NCI-H128 (cell line): ENCODE measurements at regions not wholly inside any gene's neighbourhood (a gene's known extent, or its start where the extent isn't known, plus 50 kb on each side); places are given as distances from the start of the nearest gene placed in this dataset.
"Not testable (repeated sequence)": the region's sequence is repeated elsewhere in the genome, so short reads cannot be mapped to it uniquely, and the experiment has no call there.

Source experiments
- DNase-seq: peaks from one replicate; lab custom pipeline; 2025; ENCODE audit not compliant: unreplicated experiment; lab: John Stamatoyannopoulos, UW

- no peak for DNase-seq
These were observed 436.4 kb upstream of the KCNMB2 start for GRCh38 chr3:178099862-178100261.

GRCh38 chr3:178100908-178101307 lies 435.3 kb upstream of the KCNMB2 start:
- no peak for DNase-seq

- no peak for DNase-seq
These were observed 433.1 kb upstream of the KCNMB2 start for GRCh38 chr3:178103140-178103539.

GRCh38 chr3:178107804-178108203 lies 428.4 kb upstream of the KCNMB2 start:
- DNase-seq, result no peak

GRCh38 chr3:178109691-178110090 lies 426.5 kb upstream of the KCNMB2 start:
- no peak for DNase-seq

- no peak for DNase-seq
These were observed 424.1 kb upstream of the KCNMB2 start for GRCh38 chr3:178112134-178112533.

GRCh38 chr3:178112552-178112951 lies 423.7 kb upstream of the KCNMB2 start:
- DNase-seq, result not testable (repeated sequence)

GRCh38 chr3:178117641-178118040 lies 418.6 kb upstream of the KCNMB2 start:
- DNase-seq, result no peak

GRCh38 chr3:178119608-178120295 lies 416.5 kb upstream of the KCNMB2 start:
- DNase-seq, result not testable (repeated sequence)

GRCh38 chr3:178120367-178120766 lies 415.9 kb upstream of the KCNMB2 start:
- no peak for DNase-seq

GRCh38 chr3:178126686-178127085 lies 409.6 kb upstream of the KCNMB2 start:
- no peak for DNase-seq

- DNase-seq, result no peak
These were observed 409.0 kb upstream of the KCNMB2 start for GRCh38 chr3:178127221-178127620.

GRCh38 chr3:178129109-178129508 lies 407.1 kb upstream of the KCNMB2 start:
- DNase-seq, result no peak

GRCh38 chr3:178131801-178132200 lies 404.4 kb upstream of the KCNMB2 start:
- no peak for DNase-seq

GRCh38 chr3:178137206-178137605 lies 399.0 kb upstream of the KCNMB2 start:
- no peak for DNase-seq

GRCh38 chr3:178137831-178138230 lies 398.4 kb upstream of the KCNMB2 start:
- no peak for DNase-seq

GRCh38 chr3:178139116-178139515 lies 397.1 kb upstream of the KCNMB2 start:
- DNase-seq, result no peak

- no peak for DNase-seq
These were observed 395.5 kb upstream of the KCNMB2 start for GRCh38 chr3:178140531-178141304.

GRCh38 chr3:178141305-178141684 lies 394.9 kb upstream of the KCNMB2 start:
- not testable (repeated sequence) for DNase-seq

GRCh38 chr3:178146406-178146831 lies 389.8 kb upstream of the KCNMB2 start:
- DNase-seq, result no peak

GRCh38 chr3:178147001-178147400 lies 389.2 kb upstream of the KCNMB2 start:
- DNase-seq, result no peak

- DNase-seq, result no peak
These were observed 384.0 kb upstream of the KCNMB2 start for GRCh38 chr3:178152031-178152806.
